Sigmoid colon (tissue), 6 donors: ENCODE measurements at regions not wholly inside any gene's neighbourhood (a gene's known extent, or its start where the extent isn't known, plus 50 kb on each side); places are given as distances from the start of the nearest gene placed in this dataset.

ENCODE experiments used
- DNase-seq: peaks from one replicate; pipeline ENCODE4 v3.0.0-alpha.2; 2019
- H3K27ac ChIP-seq, 4 donors: fragments of 200-600 bp; sonication (generic); one replicate each; pipeline ENCODE4 v1.5.1; 2016 to 2019; ENCODE audit warnings: mild to moderate bottlenecking in 1 of 4
- H3K27me3 ChIP-seq, 3 donors: fragments of 200-600 bp; sonication (generic); one replicate each; pipeline ENCODE4 v1.5.1; 2019; ENCODE audit warnings: mild to moderate bottlenecking in 1 of 3
- H3K36me3 ChIP-seq, 4 donors: fragments of 200-600 bp; sonication (generic); one replicate each; pipeline ENCODE4 v1.5.1; 2016 to 2019
- H3K4me1 ChIP-seq, 4 donors: fragments of 200-600 bp; sonication (generic); one replicate each; pipeline ENCODE4 v1.5.1; 2017 to 2019
- H3K4me3 ChIP-seq, 4 donors: fragments of 200-600 bp; sonication (generic); one replicate each; pipeline ENCODE4 v1.5.1; 2017 to 2019; ENCODE audit warnings: mild to moderate bottlenecking in 2 of 4, moderate library complexity in 1 of 4
- H3K9me3 ChIP-seq, 4 donors: fragments of 200-600 bp in 3 of 4; sonication (generic) in 3 of 4; one replicate each; pipeline versions ENCODE4 v1.5.1 to v1.6.1; 2013 to 2019
- EP300 ChIP-seq, 4 donors: sonication (generic); formaldehyde crosslinking; IDR thresholded peaks; one replicate each; pipeline ENCODE4 v1.6.1; 2017; ENCODE audit warnings: antibody characterized with exemption in 4 of 4
- POLR2A ChIP-seq, 2 donors: fragments of 450-650 bp; IDR thresholded peaks; one replicate each; pipeline ENCODE4 v1.6.1; 2016; ENCODE audit warnings: antibody characterized with exemption in 2 of 2, mild to moderate bottlenecking in 2 of 2, moderate library complexity in 2 of 2
- POLR2AphosphoS5 ChIP-seq, 4 donors: sonication (generic); formaldehyde crosslinking; IDR thresholded peaks; one replicate each; pipeline ENCODE4 v1.6.1; 2017; ENCODE audit warnings: antibody characterized with exemption in 4 of 4
- WGBS, 2 donors: extraction: QIAGEN DNeasy Blood & Tissue Kit; methylation state at CpG; one replicate each; pipeline ENCODE4 v1.1.7; 2013; 5-methylcytosine and 5-hydroxymethylcytosine counted together
- intact Hi-C: fragments of 100-400 bp; cut with DNase I; formaldehyde crosslinking; loops from one replicate; pipeline ENCODE4 v1.15.1; 2023
- TF ChIP-seq, protein P1 (sequence below), 4 experiments: fragments of 450-650 bp in 3 of 4; fragments of 200-600 bp in 1 of 4; IDR thresholded peaks; one replicate each; pipeline ENCODE4 v1.5.1; 2016 to 2019; ENCODE audit warnings: antibody characterized with exemption in 4 of 4, mild to moderate bottlenecking in 3 of 4, moderate library complexity in 2 of 4
- donor health status: healthy with polysubstance abuse.
- donor health status: healthy.

GRCh38 chr1:55812281-55812680 is 597.1 kb upstream of the USP24 start:
- H3K4me1 ChIP-seq, result peaks cover 0 to 24% (median 15%) of the 10 kb centered on the region in 4 donors
- H3K27ac ChIP-seq, result peak overlapping the region in 3 of 4 donors; percentile 33 to 70 (median 63)
- intact Hi-C loops, result loop anchor here (10.0 kb wide), 1 partner anchor 763 kb away; the partner anchor contains the start of gene PLPP3
- no peaks in the 10 kb centered on the region for H3K27me3 ChIP-seq
- H3K36me3 ChIP-seq, result no peaks in the 10 kb centered on the region
- H3K4me3 ChIP-seq, result no peak overlapping the region
- no peaks in the 10 kb centered on the region for H3K9me3 ChIP-seq
- TF ChIP-seq POLR2A (IDR thresholded peaks at IDR 0.05), result no peak
- TF ChIP-seq POLR2AphosphoS5 (IDR thresholded peaks at IDR 0.05), result no peak
- TF ChIP-seq, protein P1, sequence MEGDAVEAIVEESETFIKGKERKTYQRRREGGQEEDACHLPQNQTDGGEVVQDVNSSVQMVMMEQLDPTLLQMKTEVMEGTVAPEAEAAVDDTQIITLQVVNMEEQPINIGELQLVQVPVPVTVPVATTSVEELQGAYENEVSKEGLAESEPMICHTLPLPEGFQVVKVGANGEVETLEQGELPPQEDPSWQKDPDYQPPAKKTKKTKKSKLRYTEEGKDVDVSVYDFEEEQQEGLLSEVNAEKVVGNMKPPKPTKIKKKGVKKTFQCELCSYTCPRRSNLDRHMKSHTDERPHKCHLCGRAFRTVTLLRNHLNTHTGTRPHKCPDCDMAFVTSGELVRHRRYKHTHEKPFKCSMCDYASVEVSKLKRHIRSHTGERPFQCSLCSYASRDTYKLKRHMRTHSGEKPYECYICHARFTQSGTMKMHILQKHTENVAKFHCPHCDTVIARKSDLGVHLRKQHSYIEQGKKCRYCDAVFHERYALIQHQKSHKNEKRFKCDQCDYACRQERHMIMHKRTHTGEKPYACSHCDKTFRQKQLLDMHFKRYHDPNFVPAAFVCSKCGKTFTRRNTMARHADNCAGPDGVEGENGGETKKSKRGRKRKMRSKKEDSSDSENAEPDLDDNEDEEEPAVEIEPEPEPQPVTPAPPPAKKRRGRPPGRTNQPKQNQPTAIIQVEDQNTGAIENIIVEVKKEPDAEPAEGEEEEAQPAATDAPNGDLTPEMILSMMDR (IDR thresholded peaks at IDR 0.05), result no peak
- TF ChIP-seq EP300 (IDR thresholded peaks at IDR 0.05), result no peak
- DNase-seq, result no peak

GRCh38 chr1:55808263-55808662 is 593.1 kb upstream of the USP24 start:
- intact Hi-C loops, result no loop called here
- H3K9me3 ChIP-seq, result no peaks in the 10 kb centered on the region
- no peaks in the 10 kb centered on the region for H3K36me3 ChIP-seq
- no peaks in the 10 kb centered on the region for H3K27me3 ChIP-seq
- WGBS, 2 donors, result 95 to 99% methylated on average over 1 of the region's 1 CpG
- TF ChIP-seq POLR2AphosphoS5 (IDR thresholded peaks at IDR 0.05), result no peak
- TF ChIP-seq, protein P1 (IDR thresholded peaks at IDR 0.05), result no peak
- TF ChIP-seq EP300 (IDR thresholded peaks at IDR 0.05), result no peak
- no peak for TF ChIP-seq POLR2A (IDR thresholded peaks at IDR 0.05)
- no peak overlapping the region for H3K27ac ChIP-seq
- no peak for DNase-seq
- no peak overlapping the region for H3K4me3 ChIP-seq
- peaks cover 0 to 18% (median 4%) of the 10 kb centered on the region in 4 donors for H3K4me1 ChIP-seq

DNA sequence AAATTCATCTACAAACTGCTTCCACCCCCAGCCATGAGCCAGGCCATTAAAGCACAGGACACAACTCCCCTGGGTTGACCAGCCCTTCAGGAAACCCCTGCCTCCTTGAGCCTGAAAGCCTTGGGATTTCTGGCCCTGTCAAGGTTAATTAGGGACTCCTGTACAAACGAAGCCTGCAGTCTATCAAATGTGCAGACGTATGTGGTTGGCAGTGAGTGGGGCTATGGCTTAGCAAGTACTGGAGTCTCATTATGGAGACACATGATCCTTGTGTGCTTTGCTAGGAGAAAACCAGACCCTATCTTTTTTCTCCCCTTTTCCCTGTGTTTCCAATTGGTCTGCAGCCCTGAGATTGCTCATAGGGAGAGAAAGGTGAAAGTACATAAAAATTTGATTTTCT is 588.3 kb upstream of the USP24 start:
- intact Hi-C loops, result no loop called here
- TF ChIP-seq POLR2AphosphoS5 (IDR thresholded peaks at IDR 0.05) (peak in 2 of 4 donors; percentile 21 to 43), EP300 (IDR thresholded peaks at IDR 0.05) (no peak)
- no peak overlapping the region for H3K27ac ChIP-seq
- DNase-seq, result no peak
- H3K27me3 ChIP-seq, result no peaks in the 10 kb centered on the region
- no peaks in the 10 kb centered on the region for H3K9me3 ChIP-seq
- H3K4me1 ChIP-seq, result peaks cover 0 to 10% (median 0%) of the 10 kb centered on the region in 4 donors
- no peak overlapping the region for H3K4me3 ChIP-seq
- H3K36me3 ChIP-seq, result no peaks in the 10 kb centered on the region
- WGBS, 2 donors, result 76 to 78% methylated on average over 2 of the region's 2 CpGs

DNA sequence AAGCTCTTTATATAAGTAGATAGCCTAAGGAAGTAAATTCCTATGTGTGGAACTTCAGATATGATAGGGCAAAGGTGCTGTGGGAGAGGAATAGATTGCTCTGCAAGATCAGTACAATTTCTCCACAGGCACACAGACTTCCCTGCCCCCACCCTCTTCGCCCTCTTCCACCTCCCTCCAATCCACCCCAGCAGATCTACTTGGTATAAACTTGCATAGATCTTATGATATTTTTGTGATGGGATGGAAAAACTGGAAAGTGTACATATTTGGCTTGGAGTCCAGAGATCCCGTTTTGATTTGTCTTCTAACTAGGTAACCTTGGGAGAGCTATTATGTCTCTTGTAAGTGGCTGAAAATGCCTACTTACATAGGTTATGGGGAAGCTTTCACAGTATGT is 586.3 kb upstream of the USP24 start:
- TF ChIP-seq, protein P1 (IDR thresholded peaks at IDR 0.05), result no peak
- TF ChIP-seq POLR2AphosphoS5 (IDR thresholded peaks at IDR 0.05) (no peak), POLR2A (IDR thresholded peaks at IDR 0.05) (no peak), EP300 (IDR thresholded peaks at IDR 0.05) (no peak)
- intact Hi-C loops, result no loop called here
- H3K36me3 ChIP-seq, result no peaks in the 10 kb centered on the region
- DNase-seq, result no peak
- H3K27ac ChIP-seq, result no peak overlapping the region
- no peaks in the 10 kb centered on the region for H3K27me3 ChIP-seq
- 77 to 84% methylated on average over 2 of the region's 2 CpGs for WGBS, 2 donors
- no peak overlapping the region for H3K4me3 ChIP-seq
- no peaks in the 10 kb centered on the region for H3K9me3 ChIP-seq
- H3K4me1 ChIP-seq, result peaks cover 0 to 10% (median 0%) of the 10 kb centered on the region in 4 donors

GRCh38 chr1:55800503-55800902 is 585.3 kb upstream of the USP24 start:
- DNase-seq, result no peak
- no peaks in the 10 kb centered on the region for H3K27me3 ChIP-seq
- H3K4me3 ChIP-seq, result no peak overlapping the region
- no peak overlapping the region for H3K27ac ChIP-seq
- peaks cover 0 to 10% (median 0%) of the 10 kb centered on the region in 4 donors for H3K4me1 ChIP-seq
- H3K36me3 ChIP-seq, result no peaks in the 10 kb centered on the region
- H3K9me3 ChIP-seq, result no peaks in the 10 kb centered on the region
- intact Hi-C loops, result no loop called here
- TF ChIP-seq POLR2AphosphoS5 (IDR thresholded peaks at IDR 0.05), result no peak
- TF ChIP-seq EP300 (IDR thresholded peaks at IDR 0.05), result no peak
- TF ChIP-seq, protein P1 (IDR thresholded peaks at IDR 0.05), result no peak
- TF ChIP-seq POLR2A (IDR thresholded peaks at IDR 0.05), result no peak
- 45 to 79% methylated on average over 1 of the region's 1 CpG for WGBS, 2 donors
